GM23248 (cell line): ENCODE measurements at regions not wholly inside any gene's neighbourhood (a gene's known extent, or its start where the extent isn't known, plus 50 kb on each side); places are given as distances from the start of the nearest gene placed in this dataset.

ENCODE experiments used
- EZH2 ChIP-seq: fragments of 200-600 bp; sonication (generic); IDR thresholded peaks from 2 replicates; pipeline ENCODE4 v1.6.1; 2018; ENCODE audit warnings: antibody characterized with exemption, mild to moderate bottlenecking; ENCODE audit not compliant: insufficient read depth, poor library complexity, severe bottlenecking
- EZH2phosphoT487 ChIP-seq: fragments of 200-600 bp; sonication (generic); IDR thresholded peaks from 2 replicates; pipeline ENCODE4 v1.6.1; 2018; ENCODE audit warnings: antibody characterized with exemption, moderate library complexity, mild to moderate bottlenecking, low read depth; ENCODE audit not compliant: insufficient read depth

DNA sequence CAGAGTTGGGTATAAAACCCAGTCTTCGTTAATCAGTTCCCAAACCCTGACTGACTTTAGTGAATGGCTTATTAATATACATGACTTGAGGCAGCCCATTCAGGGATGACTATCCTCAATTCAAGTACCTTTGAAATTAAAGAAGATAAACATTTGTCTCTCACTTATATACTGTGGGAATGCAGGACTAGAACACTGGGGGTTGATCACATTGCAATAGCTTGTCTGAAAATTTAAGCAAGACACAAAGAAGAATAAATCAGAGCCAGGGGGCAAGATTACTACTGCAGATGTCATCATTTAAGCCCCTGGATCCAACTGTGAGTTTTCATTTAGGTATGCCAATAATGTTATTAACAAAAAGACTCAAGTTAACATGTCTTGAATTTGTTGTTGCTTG, 647.7 kb downstream of the ZPLD1 start:
- no peak for TF ChIP-seq EZH2phosphoT487
- TF ChIP-seq EZH2, result no peak
